ENCODE measurements at regions not wholly inside any gene's neighbourhood (a gene's known extent, or its start where the extent isn't known, plus 50 kb on each side); places are given as distances from the start of the nearest gene placed in this dataset.

GRCh38 chr5:71996789-71997188 is 110.5 kb upstream of the MAP1B start:
- no peak for DNase-seq (ENCODE audit: low spot score)

DNA sequence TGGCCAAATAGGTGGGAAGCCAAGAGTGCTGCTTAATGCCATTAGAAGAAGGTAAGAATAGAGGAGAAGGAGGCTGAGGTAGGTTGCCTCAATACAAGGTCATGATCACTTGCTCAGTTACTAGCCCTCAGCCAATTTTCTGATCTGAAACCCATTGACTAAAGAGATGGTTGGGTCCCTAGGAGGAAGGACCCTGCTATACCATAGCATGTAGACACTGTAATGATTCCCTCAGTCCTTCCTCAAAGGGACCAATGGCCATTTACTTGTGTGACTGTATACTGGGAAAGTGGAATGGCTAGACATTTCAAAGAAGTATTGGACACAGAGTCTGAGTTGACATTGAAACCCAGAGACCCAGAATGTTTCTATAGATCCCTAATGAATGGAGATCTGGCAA is 108.5 kb upstream of the MAP1B start:
- DNase-seq (ENCODE audit: low spot score): no peak

GRCh38 chr5:72000707-72001106 is 106.6 kb upstream of the MAP1B start:
- no peak for DNase-seq (ENCODE audit: low spot score)

DNA sequence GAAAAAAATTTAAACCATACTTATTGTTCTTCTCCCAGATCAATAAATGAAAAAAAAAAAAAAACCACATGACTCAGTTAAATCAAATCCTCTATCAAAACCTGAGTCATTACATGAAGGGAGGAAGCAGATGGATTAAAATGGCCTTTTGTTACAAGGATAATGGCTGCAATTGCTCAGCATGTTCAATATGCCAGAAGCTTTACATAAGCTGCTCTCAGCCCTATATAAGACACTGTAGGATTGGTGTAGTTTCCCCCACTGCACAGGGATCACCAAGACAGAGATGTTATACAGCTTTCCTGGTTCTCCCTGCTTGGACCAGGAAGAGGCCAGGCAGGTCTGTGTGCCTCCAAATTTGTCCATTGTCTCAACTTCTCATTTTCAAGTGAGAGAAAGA is 101.6 kb upstream of the MAP1B start:
- no peak for DNase-seq (ENCODE audit: low spot score)

DNA sequence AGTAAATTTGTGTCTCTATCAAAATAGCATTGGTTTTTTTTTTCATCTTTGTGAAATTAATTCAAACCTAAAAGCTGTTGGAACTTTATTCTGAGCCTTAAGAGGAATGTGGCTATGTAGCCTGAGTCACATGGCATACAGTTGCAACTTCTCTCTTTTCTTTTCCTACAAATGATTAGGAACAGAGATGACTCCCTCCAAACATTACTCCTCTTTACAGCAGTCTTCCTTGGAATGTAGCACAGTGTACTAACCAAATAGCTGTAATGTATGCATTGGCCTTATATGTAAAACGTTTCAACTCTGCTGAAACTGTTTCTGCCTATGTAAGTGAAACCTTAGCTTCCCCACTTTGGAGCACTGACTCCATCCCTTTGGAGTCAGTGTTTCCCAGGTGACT is 100.9 kb upstream of the MAP1B start:
- no peak for DNase-seq (ENCODE audit: low spot score)

- no peak for DNase-seq (ENCODE audit: low spot score)
These were observed 99.8 kb upstream of the MAP1B start for GRCh38 chr5:72007336-72008111.

GRCh38 chr5:72009280-72009679 is 98.0 kb upstream of the MAP1B start:
- no peak for DNase-seq (ENCODE audit: low spot score)

DNA sequence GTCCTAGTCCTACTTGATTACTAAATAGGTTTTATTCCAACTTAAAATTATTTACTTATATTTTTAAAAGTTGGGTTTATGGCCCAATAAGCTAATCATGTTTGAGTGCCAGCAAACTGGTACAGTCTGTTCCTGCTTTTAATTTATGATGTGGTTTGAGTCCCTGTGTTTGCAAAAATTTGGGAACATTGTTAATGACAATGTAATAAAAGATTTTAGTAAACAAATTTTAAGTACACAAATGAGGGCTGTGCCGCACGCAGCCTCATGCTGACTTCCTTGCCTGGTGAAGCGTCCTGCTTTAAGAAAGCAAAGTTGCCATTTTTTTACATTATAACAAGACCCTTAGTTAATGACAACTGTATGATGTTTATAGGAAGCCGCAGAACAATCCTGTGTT is 96.8 kb upstream of the MAP1B start:
- no peak for DNase-seq (ENCODE audit: low spot score)

DNA sequence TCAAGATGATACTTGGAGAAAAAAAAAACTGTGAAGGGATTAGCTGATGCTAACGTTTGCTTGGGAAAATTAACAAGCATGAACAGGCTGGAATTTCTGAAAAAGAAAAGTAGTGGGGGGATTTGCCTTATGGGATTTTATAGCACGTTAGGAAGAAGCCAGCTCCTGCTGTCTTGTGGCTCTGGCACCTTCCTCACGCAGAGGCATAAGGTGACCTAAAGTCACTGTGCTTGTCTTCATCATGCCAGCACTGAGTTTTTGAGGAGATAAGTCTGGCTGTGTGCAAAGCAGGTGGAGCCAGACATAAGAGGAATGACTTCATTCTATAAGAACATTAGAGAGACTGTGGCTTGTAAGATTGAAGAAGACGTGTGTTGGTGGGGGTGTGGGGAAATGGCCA is 94.4 kb upstream of the MAP1B start:
- no peak for DNase-seq (ENCODE audit: low spot score)

GRCh38 chr5:72013766-72014624 is 93.3 kb upstream of the MAP1B start:
- DNase-seq (ENCODE audit: low spot score): peak; percentile 63

DNA sequence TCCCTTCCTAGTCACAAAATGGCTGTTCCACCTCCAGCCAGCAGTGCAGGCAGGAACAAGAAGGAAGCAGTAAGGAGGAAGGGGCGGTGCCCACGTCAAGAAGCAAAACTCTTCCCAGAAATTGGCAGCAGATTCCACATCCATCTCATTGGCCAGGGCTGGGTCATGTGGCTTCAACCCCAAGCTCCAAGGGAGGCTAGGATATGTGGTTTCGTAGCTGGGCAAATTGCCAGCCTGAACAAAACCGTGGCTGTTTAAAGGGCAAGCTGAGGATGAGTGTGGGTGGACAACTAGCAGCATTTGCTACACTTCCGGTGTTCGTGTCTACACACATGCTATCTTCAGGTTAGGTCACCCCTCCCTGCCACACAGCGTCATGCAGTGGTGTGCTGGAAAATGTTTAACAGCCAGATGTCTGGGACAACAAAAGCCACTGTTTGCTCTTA is 92.1 kb upstream of the MAP1B start:
- DNase-seq (ENCODE audit: low spot score): peak; percentile 92

DNA sequence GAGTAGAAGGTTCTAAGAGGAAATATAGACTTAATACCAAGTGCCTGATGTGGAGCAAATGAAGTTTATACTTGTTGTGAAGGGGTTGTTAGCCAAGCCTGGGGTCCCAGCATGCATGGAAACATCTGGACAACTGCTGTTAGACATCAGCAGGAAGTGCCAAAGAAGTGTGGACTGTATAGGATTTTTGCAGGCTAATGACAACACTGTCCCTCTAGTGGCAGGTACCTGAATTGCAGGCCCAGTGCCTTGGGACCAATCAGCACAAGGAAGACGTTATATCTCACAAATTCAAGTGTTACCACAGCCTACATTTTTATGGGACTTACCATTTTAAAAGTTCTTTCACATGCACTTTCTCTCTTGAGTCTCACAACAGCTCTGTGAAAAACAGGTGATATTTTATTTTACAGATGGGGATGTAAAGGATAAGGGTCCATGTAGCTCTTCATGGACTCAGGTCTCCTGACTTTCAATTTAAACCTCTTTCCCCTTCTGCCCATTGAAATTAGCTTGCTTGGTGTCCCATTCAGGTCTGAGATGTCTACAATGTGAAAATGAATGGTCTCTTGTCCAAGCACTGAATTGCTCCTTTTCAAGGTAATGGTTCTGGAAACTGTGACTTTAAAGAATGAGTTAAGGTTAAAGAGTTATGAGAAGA is 89.0 kb upstream of the MAP1B start:
- DNase-seq (ENCODE audit: low spot score): no peak

GRCh38 chr5:72020161-72020983 is 86.9 kb upstream of the MAP1B start:
- DNase-seq (ENCODE audit: low spot score): no peak

GRCh38 chr5:72021651-72022357 is 85.5 kb upstream of the MAP1B start:
- no peak for DNase-seq (ENCODE audit: low spot score)

GRCh38 chr5:72028382-72028781 is 78.9 kb upstream of the MAP1B start:
- DNase-seq (ENCODE audit: low spot score): no peak

- DNase-seq (ENCODE audit: low spot score): no peak
These were observed 77.0 kb upstream of the MAP1B start for GRCh38 chr5:72030237-72030636.

GRCh38 chr5:72032788-72033187 is 74.5 kb upstream of the MAP1B start:
- DNase-seq (ENCODE audit: low spot score): no peak

- no peak for DNase-seq (ENCODE audit: low spot score)
These were observed 72.5 kb upstream of the MAP1B start for GRCh38 chr5:72034770-72035169.

- DNase-seq (ENCODE audit: low spot score): no peak
These were observed 71.4 kb upstream of the MAP1B start for GRCh38 chr5:72035831-72036230.

DNA sequence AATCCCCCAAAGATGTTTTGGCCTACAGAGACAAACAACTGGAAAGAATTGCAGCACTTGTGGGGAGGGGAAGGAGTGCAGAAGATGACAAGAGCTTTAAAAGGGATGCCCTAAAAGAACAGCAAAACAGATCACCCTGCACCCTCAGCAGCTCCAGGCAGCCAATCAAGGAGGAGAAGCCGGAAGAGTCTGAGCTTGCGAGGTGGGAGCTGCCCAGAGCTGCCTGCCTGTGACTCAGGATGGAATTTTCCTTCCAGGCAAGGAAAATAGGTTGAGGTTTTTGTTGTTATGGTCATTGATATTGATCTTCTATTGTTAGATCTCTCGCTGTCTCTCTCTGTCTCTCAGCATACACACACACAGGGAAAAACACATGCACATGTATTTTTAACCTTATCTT is 70.3 kb upstream of the MAP1B start:
- no peak for DNase-seq (ENCODE audit: low spot score)

GRCh38 chr5:72040513-72040912 is 66.8 kb upstream of the MAP1B start:
- DNase-seq (ENCODE audit: low spot score): no peak
